Activated CD8-positive, alpha-beta memory T cell treated with anti-CD3 and anti-CD28 coated beads for 24 hours (primary cell): ENCODE measurements at regions not wholly inside any gene's neighbourhood (a gene's known extent, or its start where the extent isn't known, plus 50 kb on each side); places are given as distances from the start of the nearest gene placed in this dataset.

Experiments used
- DNase-seq: peaks from one replicate; pipeline ENCODE4 v3.0.0-alpha.2; 2020

DNA sequence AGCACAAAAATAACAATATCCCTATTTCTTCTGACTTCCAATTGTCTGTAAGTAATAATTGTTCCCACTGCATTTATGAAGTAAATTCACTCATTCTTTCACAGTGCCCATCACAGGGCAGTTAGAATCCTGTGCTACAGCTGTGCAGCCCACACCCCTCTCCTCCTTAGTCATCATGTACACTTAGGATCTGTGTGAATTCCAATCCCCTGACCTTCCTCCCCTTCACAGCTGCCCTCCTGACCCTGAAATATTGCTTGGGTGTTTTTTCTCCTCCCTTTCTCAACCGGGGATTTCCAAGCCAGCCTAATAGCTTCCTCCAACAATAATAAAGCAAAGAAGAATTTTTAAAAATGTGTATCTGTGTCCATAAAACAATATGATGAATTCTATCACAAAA is 91.5 kb upstream of the BEND6 start:
- DNase-seq, result no peak

DNA sequence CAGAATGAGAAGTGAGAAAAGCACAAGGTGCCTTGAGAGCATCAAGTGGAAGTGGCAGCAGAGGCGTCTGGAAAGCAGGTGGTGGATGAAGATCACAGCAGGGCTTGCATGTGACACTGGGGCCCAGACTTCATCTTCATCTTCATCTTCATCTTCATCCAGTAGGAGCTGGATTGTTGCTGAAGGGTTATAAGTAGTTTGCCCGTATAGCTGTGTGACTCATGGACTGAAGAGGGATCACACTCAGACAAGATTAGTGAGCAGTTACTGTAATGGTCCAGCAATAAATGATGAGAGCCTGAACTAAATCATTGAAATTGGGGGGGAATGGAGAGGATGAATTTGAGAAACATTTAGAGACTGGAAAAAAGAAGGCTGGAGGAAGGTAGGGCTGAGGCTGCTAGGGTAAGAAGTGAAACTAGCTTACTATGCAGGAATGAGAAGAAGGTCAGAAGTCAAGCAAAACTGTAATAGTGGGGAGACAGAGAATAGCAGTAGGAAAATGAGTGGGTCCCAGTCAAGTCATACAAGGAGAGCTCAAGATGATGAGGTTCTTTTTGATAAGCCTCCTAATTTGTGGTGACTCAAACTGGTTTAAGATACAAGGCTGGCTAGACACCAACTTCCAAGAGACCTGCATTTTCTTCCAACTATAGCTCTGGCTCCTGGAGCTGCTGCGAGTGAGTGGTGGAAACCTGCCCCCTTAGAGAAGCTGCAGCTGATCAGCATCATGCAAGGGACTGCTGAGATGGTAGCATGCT is 92.3 kb upstream of the BEND6 start:
- DNase-seq, result no peak

DNA sequence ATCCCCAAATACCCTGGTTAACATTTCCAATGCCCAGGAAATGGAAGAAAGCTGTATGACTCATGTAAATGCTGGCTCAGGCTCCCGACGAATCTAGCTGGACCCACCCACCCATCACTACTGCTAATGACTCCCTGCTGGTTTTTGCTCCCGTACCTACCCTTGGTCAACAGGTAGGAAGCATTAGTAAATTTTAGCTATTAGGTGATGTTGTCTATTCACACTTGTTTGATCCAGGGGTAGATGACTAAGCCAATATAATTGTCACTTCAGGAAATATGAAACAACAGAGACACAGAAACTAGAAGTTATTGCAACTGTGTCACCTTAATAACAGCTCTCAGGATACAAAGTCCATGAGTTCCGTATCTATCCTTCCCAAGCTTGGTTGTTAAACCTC is 94.4 kb upstream of the BEND6 start:
- no peak for DNase-seq

DNA sequence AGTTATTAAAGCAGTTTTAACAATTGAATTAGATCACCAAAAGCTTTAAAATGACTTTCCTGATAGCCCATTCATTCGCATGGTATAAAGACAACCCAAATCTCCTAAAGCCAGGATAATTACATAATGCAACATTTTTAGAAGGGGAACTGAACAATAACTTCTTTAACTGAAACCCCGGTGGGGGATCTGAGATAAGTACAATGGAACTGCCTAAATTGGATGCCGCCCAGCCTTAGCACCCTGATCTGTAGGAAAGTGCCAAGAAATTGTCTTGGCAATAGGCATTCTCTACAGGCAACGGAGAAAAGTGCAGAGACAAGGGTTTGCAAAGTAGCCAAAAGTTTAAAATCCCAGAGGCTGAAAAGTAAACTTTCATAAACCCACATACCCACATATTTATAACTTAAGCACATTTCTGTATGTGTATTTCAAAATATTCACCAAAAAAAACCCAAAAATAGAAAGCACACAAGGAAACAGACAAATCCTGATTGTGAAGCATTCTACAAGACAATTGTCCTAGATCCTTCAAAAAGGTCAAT is 98.8 kb upstream of the BEND6 start:
- DNase-seq, result no peak

DNA sequence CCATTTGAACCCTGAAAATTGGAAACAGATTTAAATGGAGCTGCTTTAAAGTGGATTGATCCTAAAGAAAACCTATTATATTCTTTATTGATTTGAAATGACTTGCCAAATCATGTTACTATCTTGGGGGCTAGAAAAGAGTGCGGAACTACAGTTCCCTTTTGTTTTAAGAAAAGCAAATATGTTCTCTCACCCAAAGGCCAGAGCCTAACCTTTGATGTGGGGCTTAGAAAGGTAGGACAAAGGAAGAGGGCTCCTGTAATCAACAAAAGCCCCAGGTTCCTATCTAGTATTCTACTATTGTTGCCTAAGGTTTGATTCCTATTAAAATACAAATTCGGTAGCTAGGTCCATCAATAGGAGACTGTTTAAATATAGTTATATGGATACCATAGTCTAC is 100.8 kb upstream of the BEND6 start:
- no peak for DNase-seq

DNA sequence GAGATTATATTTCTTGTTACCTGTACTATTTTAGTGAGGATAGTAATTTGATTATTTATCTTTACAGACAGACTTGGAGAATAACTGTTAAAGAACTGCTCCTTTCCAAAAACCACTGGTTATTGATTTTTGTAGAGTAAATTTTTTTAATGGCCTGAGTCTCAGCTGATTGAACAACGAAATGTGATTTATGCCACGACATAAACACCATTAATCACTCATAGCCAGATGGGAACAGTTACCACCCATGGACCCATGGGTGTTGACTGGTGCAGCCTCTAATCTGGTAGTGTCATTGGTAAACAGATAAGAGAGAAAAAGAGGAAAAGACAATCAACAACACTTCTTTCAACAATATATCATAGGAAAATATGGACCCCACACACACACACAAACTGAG is 101.4 kb upstream of the BEND6 start:
- no peak for DNase-seq

DNA sequence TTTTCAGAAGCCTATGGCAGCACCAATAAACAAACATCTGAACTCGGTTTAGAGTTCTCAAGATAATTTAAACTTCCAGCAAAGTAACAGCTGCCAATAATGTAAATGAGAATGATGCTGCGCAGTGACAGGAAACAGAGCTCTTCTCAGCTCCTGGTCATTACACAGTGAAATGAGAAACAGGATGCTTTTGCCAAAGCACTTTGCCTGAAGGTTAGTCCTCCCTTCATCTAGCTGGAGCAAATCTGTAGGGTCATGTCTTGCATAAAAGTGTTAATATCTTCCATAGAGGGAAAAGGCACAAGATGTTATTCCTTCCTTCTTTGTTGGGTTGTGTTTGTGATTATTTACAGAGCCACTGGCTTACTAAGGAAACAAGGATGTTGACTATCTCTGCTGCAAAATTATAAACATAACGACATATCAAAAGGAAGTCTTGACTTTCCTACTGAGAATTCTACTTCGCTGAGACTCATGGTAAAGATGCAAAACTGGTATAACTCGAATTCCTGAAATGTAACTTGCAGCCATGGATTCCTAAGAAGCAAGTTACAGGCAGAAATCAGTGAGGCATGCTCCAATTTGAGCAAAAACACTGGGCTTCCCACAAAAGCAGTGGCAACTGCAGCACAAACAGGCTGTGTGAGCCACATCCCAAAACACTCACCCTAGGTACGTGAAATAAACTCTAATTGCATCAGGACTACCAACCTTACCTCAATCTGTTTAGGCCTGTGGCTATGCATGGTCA is 102.5 kb upstream of the BEND6 start:
- no peak for DNase-seq

DNA sequence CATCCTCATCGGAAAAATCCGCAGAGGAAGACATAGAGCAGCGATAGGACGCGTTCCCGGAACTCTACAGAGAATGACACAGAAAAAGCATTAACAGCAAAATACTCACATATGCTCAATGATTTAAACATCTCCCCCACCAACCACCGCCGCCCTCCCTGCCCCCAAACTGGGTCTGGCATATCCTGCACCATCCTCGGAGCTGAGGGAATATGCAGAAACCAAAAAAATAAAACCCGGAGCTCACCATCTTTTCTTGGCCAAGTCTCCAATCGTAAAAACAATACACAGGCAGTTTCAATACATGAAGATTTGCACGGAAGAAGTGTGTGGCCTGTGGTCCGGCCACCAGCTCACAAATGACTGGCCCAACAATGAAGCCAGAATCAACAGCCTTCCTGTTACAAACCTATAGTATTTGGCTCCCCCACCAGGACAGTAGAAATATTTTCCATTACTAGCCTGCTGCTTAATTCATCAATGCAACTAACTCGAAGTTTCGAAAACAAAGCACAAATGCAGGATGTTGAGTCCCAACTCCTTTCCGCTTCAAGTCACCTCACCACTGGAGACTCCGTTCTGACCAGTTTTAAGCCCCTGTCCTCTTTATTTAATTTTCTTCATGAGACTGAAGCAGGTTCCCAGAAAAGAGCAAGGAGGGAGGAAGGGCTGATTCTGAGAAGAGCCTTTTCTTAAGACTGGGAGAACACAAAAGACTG is 103.2 kb upstream of the BEND6 start:
- no peak for DNase-seq

DNA sequence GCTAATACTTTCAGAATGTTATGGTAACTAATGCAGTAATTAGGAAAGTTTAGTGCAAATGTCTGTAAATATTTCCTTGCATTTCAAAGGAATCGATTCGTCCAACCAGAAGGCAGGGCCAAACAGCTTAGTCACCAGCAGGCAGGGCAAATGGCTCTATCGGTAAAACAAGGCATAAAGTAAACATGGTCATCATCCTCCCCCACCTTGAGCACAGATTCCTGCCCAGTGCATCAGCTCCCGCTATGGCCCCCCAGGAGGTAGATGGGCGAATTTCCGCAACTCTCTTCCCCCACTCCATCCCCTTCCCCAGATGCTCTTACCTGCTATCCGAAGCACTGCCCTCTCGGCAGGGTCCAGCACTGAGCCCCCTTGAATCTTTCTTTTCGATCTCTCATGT is 103.8 kb upstream of the BEND6 start:
- no peak for DNase-seq

DNA sequence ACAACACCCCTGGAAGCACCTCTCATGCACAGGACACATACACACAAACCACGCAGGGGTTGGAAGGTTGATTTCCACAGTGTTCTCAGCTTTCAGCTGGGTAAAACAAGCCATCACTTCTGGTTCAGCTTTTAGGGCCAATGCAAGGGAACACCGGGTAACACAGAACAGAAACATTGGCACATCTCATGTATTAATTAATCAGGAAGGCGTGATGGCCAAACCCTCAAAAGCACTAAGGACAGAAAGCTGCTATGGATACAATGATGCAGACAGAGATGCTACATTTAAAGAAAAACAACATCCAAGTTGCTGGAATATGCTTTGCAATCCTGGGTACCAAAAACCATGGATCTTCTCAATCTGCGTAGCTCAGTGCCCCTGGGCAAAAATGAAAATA is 104.3 kb upstream of the BEND6 start:
- DNase-seq, result no peak

DNA sequence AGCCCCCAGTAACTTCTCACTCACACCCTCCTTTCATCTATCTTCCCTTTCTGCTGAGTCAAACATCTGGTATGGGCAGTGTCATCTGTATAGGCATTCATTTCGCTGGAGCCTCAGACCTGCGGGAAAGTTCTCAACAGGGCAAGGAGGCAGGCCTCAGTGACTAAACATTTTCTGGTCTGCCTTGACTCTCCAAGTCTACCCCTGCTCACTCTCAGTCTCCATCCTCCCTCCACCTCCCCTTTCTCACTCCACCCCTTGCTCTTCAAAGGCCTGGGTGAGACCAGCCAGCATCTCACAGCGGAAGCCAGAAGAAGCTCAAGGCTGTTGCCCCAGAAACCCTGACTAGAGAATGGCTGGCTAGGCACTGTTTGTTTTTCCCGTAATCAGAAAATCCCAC is 105.0 kb upstream of the BEND6 start:
- no peak for DNase-seq

DNA sequence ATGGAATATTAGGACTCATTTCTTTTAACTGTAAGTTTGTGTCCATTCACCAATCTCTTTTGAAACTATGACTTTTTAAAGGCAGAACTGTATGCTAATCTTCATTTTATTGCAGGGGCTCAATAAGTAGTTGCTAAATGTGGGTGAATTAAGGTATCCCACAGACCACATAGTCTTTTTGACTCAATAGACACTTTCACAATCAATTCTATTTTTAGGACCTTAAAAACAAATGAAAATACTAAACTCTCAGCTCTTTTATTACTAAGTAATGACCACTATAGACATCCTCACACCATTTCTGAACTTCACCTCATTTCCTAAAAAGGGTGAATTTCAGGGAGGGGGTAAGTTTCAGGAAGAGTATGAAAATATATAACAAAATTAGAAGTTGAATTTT is 106.8 kb upstream of the BEND6 start:
- no peak for DNase-seq

DNA sequence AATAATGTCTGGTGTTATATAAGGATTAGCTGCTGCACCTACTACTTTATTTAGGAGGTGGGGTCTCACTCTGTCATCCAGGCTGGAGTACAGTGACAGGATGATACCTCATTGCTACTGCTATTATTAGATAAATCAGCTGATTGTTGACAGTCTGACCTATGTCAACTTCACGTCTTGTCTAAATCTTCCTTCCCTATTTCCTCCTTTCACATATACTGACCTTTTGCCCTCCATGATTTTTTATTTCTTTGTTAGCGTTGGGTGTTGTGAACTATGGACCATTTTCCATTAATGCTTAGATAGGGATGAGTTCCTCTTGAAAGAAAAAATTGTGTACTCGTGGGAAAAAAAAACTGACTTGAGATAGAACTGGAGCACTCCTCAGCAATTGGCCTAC is 109.9 kb upstream of the BEND6 start:
- DNase-seq, result no peak

DNA sequence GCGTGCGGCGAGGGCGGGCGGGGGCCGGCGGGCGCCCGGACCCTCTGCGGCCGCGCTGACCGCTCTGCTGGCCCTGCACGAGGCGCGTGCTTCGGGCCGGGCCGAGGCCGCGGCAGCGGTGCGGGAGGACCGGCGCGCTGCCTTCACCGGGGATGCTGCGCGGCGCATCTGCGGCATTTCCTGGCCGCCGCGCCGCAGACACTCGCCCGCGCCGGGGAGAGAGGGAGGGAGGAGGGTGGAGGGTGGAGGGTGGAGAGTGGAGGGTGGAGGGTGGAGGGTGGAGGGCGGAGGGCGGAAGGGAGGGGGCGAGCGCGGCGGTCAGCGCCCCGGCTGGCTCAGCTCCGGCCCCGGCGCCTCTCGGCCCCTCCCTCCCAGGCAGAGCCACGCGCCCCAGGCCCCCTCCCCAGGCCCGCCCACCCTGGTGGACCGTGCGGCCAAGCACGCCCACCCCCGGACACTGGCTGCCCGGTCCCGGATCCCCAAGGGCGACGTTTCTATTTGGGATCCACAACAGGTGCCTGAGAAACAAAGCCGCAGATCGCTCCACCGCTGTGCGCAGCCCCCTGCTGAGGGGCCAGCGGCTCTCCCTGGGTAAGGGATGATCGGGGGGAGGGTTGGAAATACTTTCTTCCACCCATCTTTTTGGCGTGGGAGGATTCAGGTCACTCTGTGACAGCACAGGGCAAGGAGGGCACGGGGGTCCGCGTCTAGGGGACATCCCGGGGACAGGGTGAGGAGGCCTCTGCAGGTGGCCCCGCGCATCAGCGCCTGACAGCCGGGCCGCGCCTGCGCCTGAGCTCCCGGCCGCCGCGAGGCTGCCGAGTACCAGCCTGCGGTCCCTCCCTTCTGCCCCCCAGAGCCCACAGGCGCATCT is 111.2 kb upstream of the BEND6 start:
- peak; percentile 74 for DNase-seq

DNA sequence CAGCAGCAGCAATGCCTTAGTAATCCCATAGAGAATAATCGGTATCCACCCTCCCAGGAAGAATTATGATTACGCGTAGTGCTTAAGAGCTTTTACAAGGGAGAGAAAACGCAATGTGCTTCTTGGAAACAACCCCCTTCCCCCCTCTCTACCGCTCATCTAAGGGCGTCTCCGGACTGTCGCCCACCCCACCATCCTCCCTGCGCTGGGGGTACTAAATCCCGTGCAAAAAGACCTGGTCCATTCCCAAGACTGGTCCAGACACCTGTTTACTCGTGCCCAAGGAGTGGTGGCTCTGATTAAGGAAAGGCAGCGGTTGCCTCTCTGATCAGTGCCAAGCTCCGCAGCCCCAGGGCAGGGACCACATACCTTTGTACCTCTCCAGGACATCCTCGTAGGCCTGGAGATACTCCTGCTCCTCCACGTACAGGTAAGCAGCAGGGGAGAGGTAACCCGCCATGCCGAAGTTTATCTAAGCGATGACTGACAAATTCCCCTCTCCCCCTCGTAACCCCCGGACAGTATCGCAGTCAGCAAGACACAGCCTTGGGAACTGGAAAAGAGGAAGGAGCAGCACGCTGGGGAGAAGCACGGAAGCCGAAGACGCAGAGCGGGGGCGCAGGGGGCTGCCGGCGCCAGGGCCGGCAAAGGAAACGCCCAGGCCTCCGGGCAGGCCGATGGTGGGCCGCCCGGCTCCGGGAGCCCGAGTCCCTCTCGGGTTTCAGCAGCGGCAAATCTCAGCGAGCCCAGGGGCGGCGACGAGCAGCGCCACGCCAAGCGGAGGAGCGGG is 112.0 kb upstream of the BEND6 start:
- peak; percentile 58 for DNase-seq

DNA sequence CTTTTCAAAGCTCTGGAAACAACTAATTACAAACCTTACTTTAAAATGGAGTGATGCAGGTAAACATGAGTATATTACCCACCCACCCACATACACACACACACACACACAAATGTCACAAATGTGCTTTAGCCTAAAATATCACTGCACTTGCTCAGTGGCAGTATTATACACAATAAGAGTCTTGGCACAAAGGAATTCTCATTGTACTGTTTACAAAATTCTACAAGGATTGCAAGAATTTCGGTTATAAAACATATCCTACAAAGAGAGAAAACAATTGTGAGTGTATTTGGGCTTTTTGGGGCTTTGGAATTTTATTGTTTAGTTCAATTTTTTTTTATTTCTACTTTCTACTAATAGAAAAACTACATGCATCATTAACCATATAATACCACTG is 113.2 kb upstream of the BEND6 start:
- no peak for DNase-seq

DNA sequence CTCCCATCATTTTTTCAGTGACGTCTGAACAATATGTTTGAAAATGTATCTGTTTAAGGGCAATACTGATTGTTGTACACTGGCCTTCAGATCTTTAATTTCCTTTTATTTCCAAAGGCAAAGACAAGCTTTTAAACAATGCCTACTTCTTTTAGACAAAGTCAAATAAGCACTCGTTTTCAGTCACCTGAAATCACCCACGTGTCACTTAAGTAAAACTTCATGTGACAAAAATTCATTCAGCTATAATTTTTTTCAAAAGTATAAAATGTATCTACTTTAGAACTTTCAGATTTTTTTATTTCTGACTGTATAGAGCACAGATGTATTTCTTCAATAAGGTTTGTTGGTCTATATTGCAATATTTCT is 113.5 kb upstream of the BEND6 start:
- DNase-seq, result no peak

DNA sequence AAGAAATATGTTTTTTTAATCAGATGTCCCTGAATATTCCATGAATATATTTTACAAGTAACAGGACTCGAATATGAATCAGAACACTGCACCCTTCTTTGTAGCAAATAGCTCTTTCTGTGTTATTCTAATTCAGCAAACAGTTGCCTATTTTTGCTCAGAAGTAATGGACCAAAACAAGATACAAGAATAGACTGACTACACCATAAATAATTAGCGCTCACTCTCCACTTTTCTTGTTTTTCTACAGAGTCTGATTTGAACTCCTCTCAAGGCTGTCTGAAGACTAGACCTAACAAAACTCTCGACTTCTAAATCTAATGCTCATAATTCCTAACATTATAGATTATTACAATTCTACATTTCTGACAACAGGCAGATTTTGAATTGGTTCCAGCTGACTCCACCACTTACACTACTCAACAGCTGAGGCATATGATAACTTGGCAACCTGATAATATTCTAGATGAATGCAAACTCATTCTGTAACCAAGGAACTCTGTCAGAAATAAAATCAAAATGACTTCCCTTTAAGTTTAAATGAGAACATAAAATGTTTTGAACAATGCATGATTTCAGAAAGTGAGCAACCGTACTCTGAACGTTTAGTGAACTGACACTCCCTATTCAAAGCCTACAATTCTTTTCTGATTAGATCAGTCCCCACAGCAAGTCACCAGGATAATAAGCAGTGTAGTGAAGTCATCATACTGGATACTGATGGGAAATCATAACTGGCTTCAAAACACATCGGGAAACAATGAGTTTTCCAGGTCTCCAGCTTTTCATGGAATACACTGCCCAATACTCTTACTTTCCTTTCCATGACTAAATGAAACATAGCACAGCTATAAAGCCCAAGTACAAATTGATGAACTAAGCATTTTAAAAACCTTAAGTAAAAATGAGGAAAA is 114.2 kb upstream of the BEND6 start:
- no peak for DNase-seq

DNA sequence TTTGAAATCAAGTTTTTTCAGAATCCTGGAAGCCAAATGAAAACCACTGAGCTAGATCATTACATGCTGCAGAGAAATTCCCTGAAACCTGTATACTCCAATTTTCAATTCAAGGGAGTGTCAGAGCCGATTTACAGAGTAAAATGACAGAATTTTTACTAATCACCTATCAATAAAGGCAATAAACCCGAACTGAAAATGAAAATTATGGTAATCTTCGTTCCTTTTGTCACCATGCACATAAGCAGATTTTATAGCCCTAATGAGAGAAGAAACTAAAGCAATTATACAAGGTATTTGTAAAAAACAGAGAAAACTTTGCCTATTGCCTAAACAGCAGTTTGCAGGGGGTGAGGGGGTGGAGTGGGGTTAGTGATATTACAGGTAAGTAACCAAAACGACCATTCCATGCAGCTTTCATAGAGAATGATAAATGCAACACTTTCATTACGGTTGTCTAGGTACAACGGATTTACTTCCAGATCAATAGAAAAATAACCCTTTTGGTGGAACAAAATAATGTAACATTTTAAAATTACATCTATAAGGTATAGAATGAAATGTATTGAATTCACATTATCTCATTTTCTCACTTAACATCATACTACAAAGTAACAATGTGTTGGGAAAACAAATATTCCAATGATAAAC is 115.2 kb upstream of the BEND6 start:
- no peak for DNase-seq

DNA sequence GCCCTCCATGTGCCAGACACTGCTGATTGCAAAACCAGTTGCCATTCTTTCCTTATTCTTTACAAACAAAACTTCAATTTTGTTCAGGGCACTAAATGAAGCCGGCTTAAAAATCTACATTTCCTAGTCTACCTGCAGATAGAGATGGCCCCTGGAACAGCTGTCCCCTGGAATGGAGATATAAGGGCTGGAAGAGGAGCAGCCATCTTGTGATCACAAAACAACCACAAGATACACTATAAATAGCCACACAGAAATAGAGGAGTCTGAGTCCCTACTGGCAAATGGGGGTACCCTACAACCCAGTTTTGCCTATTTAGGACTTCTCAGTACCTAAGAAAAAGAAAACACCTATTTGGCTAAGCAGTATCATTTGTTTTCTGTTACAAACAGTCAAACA is 115.9 kb upstream of the BEND6 start:
- no peak for DNase-seq
